ENCODE measurements at regions not wholly inside any gene's neighbourhood (a gene's known extent, or its start where the extent isn't known, plus 50 kb on each side); places are given as distances from the start of the nearest gene placed in this dataset. TPM values are rescaled to one million over a fixed set of nuclear protein-coding genes. Genes with fewer than 3 reads are reported as not detected.

- Histone ChIP-seq H3K4me3 (ENCODE audit: low read depth, low read length) (no peak overlapping the region), H3K27me3 (ENCODE audit: control insufficient read depth, insufficient read depth, low read length) (peaks cover 2% of the 10 kb centered on the region), H3K9me3 (ENCODE audit: control insufficient read depth, insufficient read depth, low read length) (no peaks in the 10 kb centered on the region), H3K27ac (ENCODE audit: low read depth, low read length) (no peak overlapping the region)
- ChIA-PET CTCF (no interaction called here), POLR2A (no interaction called here)
- no peak for TF ChIP-seq CTCF (IDR thresholded peaks at IDR 0.05; ENCODE audit: low read depth, low read length)
- DNase-seq (ENCODE audit: low read depth, low spot score) = no peak
Observed at GRCh38 chr1:65090406-65090805, 57.6 kb upstream of the AK4 start.

- no peak for DNase-seq (ENCODE audit: low read depth, low spot score)
- H3K9me3 ChIP-seq (ENCODE audit: control insufficient read depth, insufficient read depth, low read length) = no peaks in the 10 kb centered on the region
- H3K27ac ChIP-seq (ENCODE audit: low read depth, low read length) = no peak overlapping the region
- no peak for TF ChIP-seq CTCF (IDR thresholded peaks at IDR 0.05; ENCODE audit: low read depth, low read length)
- ChIA-PET CTCF (no interaction called here), POLR2A (no interaction called here)
- peaks cover 2% of the 10 kb centered on the region for H3K27me3 ChIP-seq (ENCODE audit: control insufficient read depth, insufficient read depth, low read length)
- no peak overlapping the region for H3K4me3 ChIP-seq (ENCODE audit: low read depth, low read length)
Observed at GRCh38 chr1:65092691-65093090, 55.3 kb upstream of the AK4 start.

- ChIA-PET POLR2A (no interaction called here), CTCF (interaction anchor here (0.7 kb wide), 1 partner anchor 1076 kb away, joined by 3 read pairs; no protein-coding TSS in a partner anchor)
- H3K27ac ChIP-seq (ENCODE audit: low read depth, low read length) = no peak overlapping the region
- H3K4me3 ChIP-seq (ENCODE audit: low read depth, low read length) = no peak overlapping the region
- TF ChIP-seq CTCF (IDR thresholded peaks at IDR 0.05; ENCODE audit: low read depth, low read length) = no peak
- no peak for DNase-seq (ENCODE audit: low read depth, low spot score)
- no peaks in the 10 kb centered on the region for H3K27me3 ChIP-seq (ENCODE audit: control insufficient read depth, insufficient read depth, low read length)
- H3K9me3 ChIP-seq (ENCODE audit: control insufficient read depth, insufficient read depth, low read length) = no peaks in the 10 kb centered on the region
Observed at GRCh38 chr1:65097076-65097475, 50.9 kb upstream of the AK4 start.

Small RNA genes lying in the stretch of these regions (small RNA-seq; reads per million reads assigned to genes)
- gene MIR101-1 (ENCODE audit: insufficient read length, low read depth) (33.9 reads per million, percentile 83 among the genes with 10 or more reads in this experiment), gene MIR3671 (ENCODE audit: insufficient read length, low read depth) (not detected), gene MRPS21P1 (ENCODE audit: insufficient read length, low read depth) (not detected), gene RNU6-1176P (ENCODE audit: insufficient read length, low read depth) (not detected)
